H1 (cell line): ENCODE measurements at regions not wholly inside any gene's neighbourhood (a gene's known extent, or its start where the extent isn't known, plus 50 kb on each side); places are given as distances from the start of the nearest gene placed in this dataset.

ENCODE experiments used
- CTCF ChIA-PET: fragments of 300-600 bp; sonication (Branson Sonifier 250); formaldehyde crosslinking; loops from one replicate; lab custom pipeline; 2021; ENCODE audit not compliant: partially characterized antibody; lab: Charles Lee
- POLR2A ChIA-PET: fragments of 300-600 bp; sonication (Branson Sonifier 250); formaldehyde crosslinking; loops from one replicate; lab custom pipeline; 2021; ENCODE audit warnings: inconsistent platforms; ENCODE audit not compliant: partially characterized antibody; lab: Charles Lee
- DNase-seq, 2 experiments: peaks; one replicate each; pipeline versions ENCODE4 v3.0.0 to v3.0.0-alpha.2; 2010 to 2022; ENCODE audit warnings: low spot score in 2 of 2, low read depth in 1 of 2, mixed read lengths in 1 of 2
- FAIRE-seq: peaks from 2 replicates; lab custom pipeline; 2011; peaks lifted over from hg19 to GRCh38; lab: Jason Lieb, UNC
- H2AFZ ChIP-seq: 2 replicates; pipeline ENCODE4 v1.8.1; 2012; ENCODE audit warnings: low read length, inconsistent platforms
- H2AK5ac ChIP-seq: 2 replicates; pipeline ENCODE4 v1.6.1; 2013; ENCODE audit warnings: low read depth, low read length
- H2BK120ac ChIP-seq: replicated peaks from 2 replicates; pipeline ENCODE3; 2013; ENCODE audit warnings: low read depth, low read length, inconsistent platforms
- H2BK12ac ChIP-seq: 2 replicates; pipeline ENCODE4 v1.6.1; 2013; ENCODE audit warnings: low read depth, low read length
- H2BK15ac ChIP-seq: 2 replicates; pipeline ENCODE4 v1.6.1; 2013; ENCODE audit warnings: low read length
- H2BK20ac ChIP-seq: 2 replicates; pipeline ENCODE4 v1.6.1; 2013; ENCODE audit warnings: low read length
- H2BK5ac ChIP-seq: 2 replicates; pipeline ENCODE4 v1.6.1; 2013; ENCODE audit warnings: low read depth, low read length
- H3K14ac ChIP-seq: 2 replicates; pipeline ENCODE4 v1.6.1; 2013; ENCODE audit warnings: inconsistent platforms; ENCODE audit not compliant: insufficient read length
- H3K18ac ChIP-seq: 2 replicates; pipeline ENCODE4 v1.6.1; 2013; ENCODE audit warnings: low read length; ENCODE audit errors: extremely low read depth
- H3K23ac ChIP-seq: 2 replicates; pipeline ENCODE4 v1.6.1; 2013; ENCODE audit warnings: inconsistent platforms; ENCODE audit not compliant: insufficient read length
- H3K23me2 ChIP-seq: 2 replicates; pipeline ENCODE4 v1.6.1; 2013; ENCODE audit warnings: low read depth, low read length
- H3K27ac ChIP-seq: 2 replicates; pipeline ENCODE4 v1.6.1; 2011; ENCODE audit warnings: low read depth, low read length, inconsistent platforms
- H3K27me3 ChIP-seq, 4 experiments: replicated peaks in 1 of 4; 1 replicate in 1 of 4; 2 replicates in 3 of 4; pipeline versions ENCODE4 v1.6.1 to v1.8.1; 2011 to 2013; ENCODE audit warnings: low read length in 3 of 4, mild to moderate bottlenecking in 3 of 4, inconsistent platforms in 2 of 4, mixed read lengths in 2 of 4, moderate library complexity in 1 of 4; ENCODE audit not compliant: control insufficient read depth in 3 of 4, insufficient read depth in 3 of 4; ENCODE audit errors: extremely low read depth in 1 of 4
- H3K36me3 ChIP-seq, 4 experiments: 2 replicates each; pipeline versions ENCODE4 v1.6.1 to v1.8.1; 2011 to 2013; ENCODE audit warnings: mild to moderate bottlenecking in 4 of 4, low read length in 3 of 4, moderate library complexity in 2 of 4, control low read depth in 1 of 4, inconsistent platforms in 1 of 4; ENCODE audit not compliant: insufficient read depth in 4 of 4, control insufficient read depth in 2 of 4
- H3K4ac ChIP-seq: replicated peaks from 2 replicates; pipeline ENCODE3; 2013; ENCODE audit warnings: low read length, low read depth, mixed read lengths, inconsistent platforms; ENCODE audit not compliant: insufficient read length
- H3K4me1 ChIP-seq, 4 experiments: replicated peaks in 1 of 4; 1 replicate in 1 of 4; 2 replicates in 3 of 4; pipeline versions ENCODE4 v1.6.1 to v1.8.1; 2011 to 2013; ENCODE audit warnings: low read length in 3 of 4, inconsistent platforms in 2 of 4, mixed read lengths in 1 of 4; ENCODE audit not compliant: insufficient read depth in 4 of 4, control insufficient read depth in 3 of 4
- H3K4me2 ChIP-seq, 2 experiments: 2 replicates each; pipeline versions ENCODE4 v1.6.1 to v1.8.1; 2011 to 2013; ENCODE audit warnings: low read depth in 2 of 2, low read length in 2 of 2, control low read depth in 1 of 2, inconsistent platforms in 1 of 2, mild to moderate bottlenecking in 1 of 2; ENCODE audit not compliant: insufficient read depth in 1 of 2
- H3K4me3 ChIP-seq, 4 experiments: fragments of 200-600, 300-600 bp in 1 of 4; sonication (generic), shearing (Covaris generic), sonication (Bioruptor Twin) in 1 of 4; 2 replicates each; pipeline versions ENCODE4 v1.5.1 to v1.8.1; 2011 to 2016; ENCODE audit warnings: low read length in 4 of 4, low read depth in 3 of 4, control low read depth in 2 of 4, inconsistent platforms in 2 of 4, mild to moderate bottlenecking in 2 of 4, mixed read lengths in 1 of 4, moderate library complexity in 1 of 4; ENCODE audit not compliant: insufficient read depth in 2 of 4; ENCODE audit errors: extremely low read depth in 1 of 4
- H3K56ac ChIP-seq: replicated peaks from 2 replicates; pipeline ENCODE3; 2013; ENCODE audit warnings: low read depth, mild to moderate bottlenecking, mixed read lengths, low read length, inconsistent platforms; ENCODE audit not compliant: insufficient read length
- H3K79me1 ChIP-seq: 2 replicates; pipeline ENCODE4 v1.6.1; 2013; ENCODE audit warnings: low read depth, low read length, control low read depth
- H3K79me2 ChIP-seq, 2 experiments: 2 replicates each; pipeline versions ENCODE4 v1.6.1 to v1.8.1; 2012 to 2013; ENCODE audit warnings: low read length in 2 of 2, mild to moderate bottlenecking in 2 of 2, inconsistent platforms in 1 of 2; ENCODE audit not compliant: insufficient read depth in 2 of 2, control insufficient read depth in 1 of 2
- H3K9ac ChIP-seq, 4 experiments: replicated peaks in 1 of 4; 1 replicate in 1 of 4; 2 replicates in 3 of 4; pipeline versions ENCODE4 v1.6.1 to v1.8.1; 2011 to 2013; ENCODE audit warnings: low read depth in 3 of 4, low read length in 3 of 4, control low read depth in 2 of 4, mild to moderate bottlenecking in 2 of 4, moderate library complexity in 2 of 4, inconsistent platforms in 1 of 4; ENCODE audit errors: extremely low read depth in 1 of 4
- H3K9me3 ChIP-seq, 2 experiments: 2 replicates each; pipeline versions ENCODE4 v1.6.1 to v1.8.1; 2012 to 2013; ENCODE audit warnings: mild to moderate bottlenecking in 2 of 2, moderate library complexity in 2 of 2, control low read depth in 1 of 2, inconsistent platforms in 1 of 2, low read depth in 1 of 2, low read length in 1 of 2, mixed read lengths in 1 of 2; ENCODE audit not compliant: insufficient read depth in 2 of 2
- H4K20me1 ChIP-seq, 2 experiments: replicated peaks in 1 of 2; 2 replicates each; pipeline versions ENCODE3 to v1.8.1; 2011 to 2013; ENCODE audit warnings: inconsistent platforms in 2 of 2, low read length in 2 of 2, mild to moderate bottlenecking in 1 of 2; ENCODE audit not compliant: insufficient read depth in 2 of 2, control insufficient read depth in 1 of 2
- H4K5ac ChIP-seq: 2 replicates; pipeline ENCODE4 v1.6.1; 2013; ENCODE audit warnings: low read length, low read depth, mixed read lengths, inconsistent platforms; ENCODE audit not compliant: insufficient read length
- H4K8ac ChIP-seq: 2 replicates; pipeline ENCODE4 v1.8.0; 2013; ENCODE audit warnings: mild to moderate bottlenecking, moderate library complexity, low read length, inconsistent platforms; ENCODE audit not compliant: insufficient read depth; ENCODE audit errors: extremely low read depth
- H4K91ac ChIP-seq: replicated peaks from 2 replicates; pipeline ENCODE3; 2013; ENCODE audit warnings: low read length, mixed read lengths, inconsistent platforms; ENCODE audit not compliant: insufficient read length
- ATF2 ChIP-seq: IDR thresholded peaks from 2 replicates; pipeline ENCODE4 v1.6.1; 2012; ENCODE audit warnings: low read length, inconsistent platforms
- SIX5 ChIP-seq: IDR thresholded peaks from 2 replicates; pipeline ENCODE4 v1.6.1; 2011; ENCODE audit warnings: mild to moderate bottlenecking, low read depth, low read length
- TAF7 ChIP-seq: optimal IDR thresholded peaks from 2 replicates; pipeline ENCODE3; 2011; ENCODE audit warnings: low read depth, mild to moderate bottlenecking, inconsistent platforms, low read length, moderate library complexity, borderline replicate concordance
- WGBS, 2 experiments: shearing (Covaris generic) in 1 of 2; methylation state at CpG; one replicate each; pipeline versions ENCODE4 v1.1.6 to v1.1.7; 2013 to 2015; ENCODE audit warnings: low lambda C conversion rate in 2 of 2, mixed read lengths in 2 of 2, inconsistent platforms in 1 of 2, low coverage in 1 of 2, missing lambda C conversion rate in 1 of 2; ENCODE audit not compliant: insufficient replicate concordance in 2 of 2, insufficient coverage in 1 of 2, insufficient read length in 1 of 2; ENCODE audit errors: extremely low coverage in 1 of 2, missing lambda C conversion rate in 1 of 2; 5-methylcytosine and 5-hydroxymethylcytosine counted together

- H2AFZ ChIP-seq: no peak overlapping the region
- no peak overlapping the region for H3K4ac ChIP-seq
- FAIRE-seq: no peak
- no peak overlapping the region for H2BK5ac ChIP-seq
- H2BK15ac ChIP-seq: no peak overlapping the region
- H3K4me3 ChIP-seq: no peak overlapping the region
- H3K56ac ChIP-seq: no peak overlapping the region
- no peak for DNase-seq
- no peak overlapping the region for H4K91ac ChIP-seq
- no peak overlapping the region for H2BK12ac ChIP-seq
- no peak overlapping the region for H3K4me2 ChIP-seq
- H3K79me1 ChIP-seq: no peaks in the 10 kb centered on the region
- H3K36me3 ChIP-seq: no peaks in the 10 kb centered on the region
- no peak overlapping the region for H3K27ac ChIP-seq
- H2BK20ac ChIP-seq: no peak overlapping the region
- H3K14ac ChIP-seq: no peak overlapping the region
- ChIA-PET CTCF (no interaction called here), POLR2A (no interaction called here)
- no peak overlapping the region for H3K23ac ChIP-seq
- H3K23me2 ChIP-seq: no peaks in the 10 kb centered on the region
- H3K79me2 ChIP-seq: no peaks in the 10 kb centered on the region
- H2AK5ac ChIP-seq: no peak overlapping the region
- no peaks in the 10 kb centered on the region for H4K20me1 ChIP-seq
- no peaks in the 10 kb centered on the region for H3K4me1 ChIP-seq
- H4K5ac ChIP-seq: no peak overlapping the region
- H3K18ac ChIP-seq: no peak overlapping the region
- no peak overlapping the region for H3K9ac ChIP-seq
- no peaks in the 10 kb centered on the region for H3K27me3 ChIP-seq
- H2BK120ac ChIP-seq: no peak overlapping the region
- TF ChIP-seq TAF7 (no peak), ATF2 (no peak), SIX5 (no peak)
- WGBS, 2 experiments: 89% methylated on average over 6 of the region's 6 CpGs; no CpG with 5 or more reads in 1 of the 2 experiments
- no peak overlapping the region for H4K8ac ChIP-seq
- H3K9me3 ChIP-seq: no peaks in the 10 kb centered on the region
Observed at GRCh38 chr10:28951484-28951883, 274.2 kb downstream of the BAMBI start.
